WTC11 (cell line): ENCODE measurements at regions not wholly inside any gene's neighbourhood (a gene's known extent, or its start where the extent isn't known, plus 50 kb on each side); places are given as distances from the start of the nearest gene placed in this dataset.

Source experiments
- ATAC-seq: fragments of 200-7000 bp; cut with Tn5 transposase; 2 replicates; pipeline ENCODE4 v1.10.0; 2021; ENCODE audit warnings: mild to moderate bottlenecking, moderate library complexity
- CTCF ChIA-PET: fragments of 300-600 bp; sonication (Branson Sonifier 250); formaldehyde crosslinking; loops from one replicate; lab custom pipeline; 2021; ENCODE audit warnings: antibody characterized with exemption; lab: Charles Lee
- POLR2A ChIA-PET: fragments of 350-600 bp; sonication (Branson Sonifier 250); formaldehyde crosslinking; loops from one replicate; lab custom pipeline; 2021; ENCODE audit warnings: antibody characterized with exemption; lab: Charles Lee
- DNase-seq: peaks from one replicate; pipeline ENCODE4 v3.0.0; 2021; ENCODE audit warnings: low spot score
- H3K27ac Mint-ChIP-seq: 2 replicates; pipeline ENCODE4 v1.8.0; 2021; ENCODE audit warnings: mixed read lengths
- H3K27me3 Mint-ChIP-seq: 2 replicates; pipeline ENCODE4 v1.8.0; 2021; ENCODE audit warnings: low read depth, mild to moderate bottlenecking, moderate library complexity, mixed read lengths
- H3K36me3 Mint-ChIP-seq: 2 replicates; pipeline ENCODE4 v1.8.0; 2021; ENCODE audit warnings: mixed read lengths
- H3K4me1 Mint-ChIP-seq: 2 replicates; pipeline ENCODE4 v1.8.0; 2022; ENCODE audit warnings: mixed read lengths
- H3K4me3 Mint-ChIP-seq: 2 replicates; pipeline ENCODE4 v1.8.0; 2021; ENCODE audit warnings: mild to moderate bottlenecking, moderate library complexity, mixed read lengths
- H3K9me3 Mint-ChIP-seq: 2 replicates; pipeline ENCODE4 v1.8.0; 2021; ENCODE audit warnings: mixed read lengths
- CREB1 ChIP-seq: sonication (generic); formaldehyde crosslinking; IDR thresholded peaks from 2 replicates; pipeline ENCODE4 v1.8.0; 2023; ENCODE audit warnings: mild to moderate bottlenecking, missing genetic modification reagents
- ESRRA ChIP-seq: sonication (generic); formaldehyde crosslinking; IDR thresholded peaks from 2 replicates; pipeline ENCODE4 v1.8.1; 2022; ENCODE audit warnings: mild to moderate bottlenecking, missing genetic modification reagents, borderline replicate concordance
- FOXK1 ChIP-seq: sonication (generic); formaldehyde crosslinking; IDR thresholded peaks from 2 replicates; pipeline ENCODE4 v1.8.0; 2022; ENCODE audit warnings: mild to moderate bottlenecking, moderate library complexity, missing genetic modification reagents
- GTF2I ChIP-seq: fragments of 250-450 bp; sonication (Bioruptor Pico); conservative IDR thresholded peaks from 2 replicates; pipeline ENCODE4 v1.4.0; 2021; ENCODE audit warnings: mild to moderate bottlenecking
- NFATC4 ChIP-seq: fragments of 250-450 bp; sonication (Bioruptor Pico); IDR thresholded peaks from 2 replicates; pipeline ENCODE4 v1.9.0; 2021; ENCODE audit warnings: mild to moderate bottlenecking
- NFYB ChIP-seq: sonication (generic); formaldehyde crosslinking; conservative IDR thresholded peaks from 2 replicates; pipeline ENCODE4 v1.8.0; 2022; ENCODE audit warnings: low read depth, missing genetic modification reagents
- NR2C2 ChIP-seq: sonication (generic); formaldehyde crosslinking; IDR thresholded peaks from 2 replicates; pipeline ENCODE4 v1.8.0; 2022; ENCODE audit warnings: mild to moderate bottlenecking, missing genetic modification reagents
- TP53 ChIP-seq: sonication (generic); formaldehyde crosslinking; IDR thresholded peaks from 2 replicates; pipeline ENCODE4 v1.8.1; 2023; ENCODE audit warnings: mild to moderate bottlenecking, missing genetic modification reagents
- ZNF263 ChIP-seq: sonication (generic); formaldehyde crosslinking; IDR thresholded peaks from 2 replicates; pipeline ENCODE4 v1.8.1; 2022; ENCODE audit warnings: low read depth, mild to moderate bottlenecking, moderate library complexity, missing genetic modification reagents
- TF ChIP-seq, protein P1 (sequence below): sonication (generic); formaldehyde crosslinking; IDR thresholded peaks from 2 replicates; pipeline ENCODE4 v1.8.1; 2023; ENCODE audit warnings: mild to moderate bottlenecking, missing genetic modification reagents, borderline replicate concordance
- TF ChIP-seq, protein P2 (sequence below): sonication (generic); formaldehyde crosslinking; IDR thresholded peaks from 2 replicates; pipeline ENCODE4 v1.8.1; 2022; ENCODE audit warnings: mild to moderate bottlenecking, moderate library complexity, missing genetic modification reagents
- TF ChIP-seq, protein P3 (sequence below): sonication (generic); formaldehyde crosslinking; IDR thresholded peaks from 2 replicates; pipeline ENCODE4 v1.8.1; 2023; ENCODE audit warnings: mild to moderate bottlenecking, missing genetic modification reagents
- TF ChIP-seq, protein P4 (sequence below): sonication (generic); formaldehyde crosslinking; IDR thresholded peaks from 2 replicates; pipeline ENCODE4 v1.8.1; 2022; ENCODE audit warnings: low read depth, missing genetic modification reagents, borderline replicate concordance
- TF ChIP-seq, protein P5 (sequence below): sonication (generic); formaldehyde crosslinking; IDR thresholded peaks from 2 replicates; pipeline ENCODE4 v1.8.0; 2022; ENCODE audit warnings: mild to moderate bottlenecking, missing genetic modification reagents
- TF ChIP-seq, protein P6 (sequence below): sonication (generic); formaldehyde crosslinking; IDR thresholded peaks from 2 replicates; pipeline ENCODE4 v1.8.1; 2022; ENCODE audit warnings: low read depth, mild to moderate bottlenecking, moderate library complexity, missing genetic modification reagents, borderline replicate concordance

DNA sequence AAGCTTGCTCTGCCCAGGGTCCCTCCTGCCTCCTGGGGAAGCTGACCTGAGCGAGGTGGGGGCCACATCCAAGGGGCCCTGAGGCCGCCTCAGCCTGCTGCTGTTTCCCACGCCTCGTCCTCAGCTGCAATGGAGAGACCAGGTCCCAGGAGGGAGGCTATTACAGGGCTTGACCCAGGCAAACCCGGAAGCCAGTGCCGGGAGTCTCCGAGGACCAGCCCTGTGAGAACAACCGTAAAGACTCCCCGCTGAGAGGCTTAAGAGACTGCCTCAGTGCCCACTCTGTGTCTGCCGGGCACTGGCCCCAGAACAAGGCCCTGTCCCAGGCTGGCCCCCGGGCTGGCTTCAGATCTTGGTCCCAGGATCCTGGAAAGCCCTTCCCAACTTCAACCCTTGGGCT is 124.3 kb upstream of the FGF3 start (continued):
- TF ChIP-seq, protein P1, sequence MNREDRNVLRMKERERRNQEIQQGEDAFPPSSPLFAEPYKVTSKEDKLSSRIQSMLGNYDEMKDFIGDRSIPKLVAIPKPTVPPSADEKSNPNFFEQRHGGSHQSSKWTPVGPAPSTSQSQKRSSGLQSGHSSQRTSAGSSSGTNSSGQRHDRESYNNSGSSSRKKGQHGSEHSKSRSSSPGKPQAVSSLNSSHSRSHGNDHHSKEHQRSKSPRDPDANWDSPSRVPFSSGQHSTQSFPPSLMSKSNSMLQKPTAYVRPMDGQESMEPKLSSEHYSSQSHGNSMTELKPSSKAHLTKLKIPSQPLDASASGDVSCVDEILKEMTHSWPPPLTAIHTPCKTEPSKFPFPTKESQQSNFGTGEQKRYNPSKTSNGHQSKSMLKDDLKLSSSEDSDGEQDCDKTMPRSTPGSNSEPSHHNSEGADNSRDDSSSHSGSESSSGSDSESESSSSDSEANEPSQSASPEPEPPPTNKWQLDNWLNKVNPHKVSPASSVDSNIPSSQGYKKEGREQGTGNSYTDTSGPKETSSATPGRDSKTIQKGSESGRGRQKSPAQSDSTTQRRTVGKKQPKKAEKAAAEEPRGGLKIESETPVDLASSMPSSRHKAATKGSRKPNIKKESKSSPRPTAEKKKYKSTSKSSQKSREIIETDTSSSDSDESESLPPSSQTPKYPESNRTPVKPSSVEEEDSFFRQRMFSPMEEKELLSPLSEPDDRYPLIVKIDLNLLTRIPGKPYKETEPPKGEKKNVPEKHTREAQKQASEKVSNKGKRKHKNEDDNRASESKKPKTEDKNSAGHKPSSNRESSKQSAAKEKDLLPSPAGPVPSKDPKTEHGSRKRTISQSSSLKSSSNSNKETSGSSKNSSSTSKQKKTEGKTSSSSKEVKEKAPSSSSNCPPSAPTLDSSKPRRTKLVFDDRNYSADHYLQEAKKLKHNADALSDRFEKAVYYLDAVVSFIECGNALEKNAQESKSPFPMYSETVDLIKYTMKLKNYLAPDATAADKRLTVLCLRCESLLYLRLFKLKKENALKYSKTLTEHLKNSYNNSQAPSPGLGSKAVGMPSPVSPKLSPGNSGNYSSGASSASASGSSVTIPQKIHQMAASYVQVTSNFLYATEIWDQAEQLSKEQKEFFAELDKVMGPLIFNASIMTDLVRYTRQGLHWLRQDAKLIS (CRISPR knock-in tag): no peak
- TF ChIP-seq, protein P2, sequence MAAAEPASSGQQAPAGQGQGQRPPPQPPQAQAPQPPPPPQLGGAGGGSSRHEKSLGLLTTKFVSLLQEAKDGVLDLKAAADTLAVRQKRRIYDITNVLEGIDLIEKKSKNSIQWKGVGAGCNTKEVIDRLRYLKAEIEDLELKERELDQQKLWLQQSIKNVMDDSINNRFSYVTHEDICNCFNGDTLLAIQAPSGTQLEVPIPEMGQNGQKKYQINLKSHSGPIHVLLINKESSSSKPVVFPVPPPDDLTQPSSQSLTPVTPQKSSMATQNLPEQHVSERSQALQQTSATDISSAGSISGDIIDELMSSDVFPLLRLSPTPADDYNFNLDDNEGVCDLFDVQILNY: no peak
- TF ChIP-seq NFATC4 (CRISPR knock-in tag): no peak
- TF ChIP-seq, protein P3, sequence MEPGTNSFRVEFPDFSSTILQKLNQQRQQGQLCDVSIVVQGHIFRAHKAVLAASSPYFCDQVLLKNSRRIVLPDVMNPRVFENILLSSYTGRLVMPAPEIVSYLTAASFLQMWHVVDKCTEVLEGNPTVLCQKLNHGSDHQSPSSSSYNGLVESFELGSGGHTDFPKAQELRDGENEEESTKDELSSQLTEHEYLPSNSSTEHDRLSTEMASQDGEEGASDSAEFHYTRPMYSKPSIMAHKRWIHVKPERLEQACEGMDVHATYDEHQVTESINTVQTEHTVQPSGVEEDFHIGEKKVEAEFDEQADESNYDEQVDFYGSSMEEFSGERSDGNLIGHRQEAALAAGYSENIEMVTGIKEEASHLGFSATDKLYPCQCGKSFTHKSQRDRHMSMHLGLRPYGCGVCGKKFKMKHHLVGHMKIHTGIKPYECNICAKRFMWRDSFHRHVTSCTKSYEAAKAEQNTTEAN (CRISPR knock-in tag): no peak

DNA sequence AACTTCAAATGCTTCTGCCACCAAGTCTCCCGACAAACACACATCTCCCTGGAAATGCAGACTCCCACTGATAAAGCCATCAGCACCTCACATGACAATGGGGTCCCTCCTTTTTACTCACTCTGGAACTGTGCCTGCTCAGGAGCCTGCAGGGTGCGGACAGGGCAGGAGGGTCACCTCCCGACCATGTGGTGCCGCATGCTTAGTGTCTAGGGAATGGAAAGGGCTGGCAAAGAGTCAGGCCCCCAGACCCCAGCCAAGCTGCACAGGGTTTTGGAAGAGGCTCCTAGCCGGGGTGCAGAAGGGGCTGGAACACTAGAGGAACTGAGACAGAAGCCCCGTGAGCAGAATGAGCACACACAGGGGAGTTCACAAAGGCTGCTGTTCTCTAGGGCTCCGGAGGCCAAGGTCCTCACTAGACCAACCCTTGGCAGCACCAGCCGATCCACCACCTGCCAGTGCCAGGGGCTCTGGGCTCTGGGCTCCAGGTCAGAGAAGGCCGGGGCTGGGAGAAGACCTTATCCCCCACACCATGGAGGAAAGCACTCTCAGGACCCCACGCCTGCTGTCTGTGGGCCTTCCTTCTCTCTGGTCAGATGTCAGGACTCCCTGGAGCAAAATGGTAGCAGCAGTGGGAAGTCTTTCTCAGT is 125.1 kb upstream of the FGF3 start:
- ATAC-seq: no peak
- H3K4me1 Mint-ChIP-seq: peaks cover 13% of the 10 kb centered on the region
- TF ChIP-seq ESRRA (CRISPR knock-in tag) (no peak), TP53 (CRISPR knock-in tag) (no peak), GTF2I (CRISPR knock-in tag) (no peak), ZNF263 (CRISPR knock-in tag) (no peak)
- TF ChIP-seq, protein P4, sequence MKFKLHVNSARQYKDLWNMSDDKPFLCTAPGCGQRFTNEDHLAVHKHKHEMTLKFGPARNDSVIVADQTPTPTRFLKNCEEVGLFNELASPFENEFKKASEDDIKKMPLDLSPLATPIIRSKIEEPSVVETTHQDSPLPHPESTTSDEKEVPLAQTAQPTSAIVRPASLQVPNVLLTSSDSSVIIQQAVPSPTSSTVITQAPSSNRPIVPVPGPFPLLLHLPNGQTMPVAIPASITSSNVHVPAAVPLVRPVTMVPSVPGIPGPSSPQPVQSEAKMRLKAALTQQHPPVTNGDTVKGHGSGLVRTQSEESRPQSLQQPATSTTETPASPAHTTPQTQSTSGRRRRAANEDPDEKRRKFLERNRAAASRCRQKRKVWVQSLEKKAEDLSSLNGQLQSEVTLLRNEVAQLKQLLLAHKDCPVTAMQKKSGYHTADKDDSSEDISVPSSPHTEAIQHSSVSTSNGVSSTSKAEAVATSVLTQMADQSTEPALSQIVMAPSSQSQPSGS (CRISPR knock-in tag): no peak
- TF ChIP-seq, protein P5, sequence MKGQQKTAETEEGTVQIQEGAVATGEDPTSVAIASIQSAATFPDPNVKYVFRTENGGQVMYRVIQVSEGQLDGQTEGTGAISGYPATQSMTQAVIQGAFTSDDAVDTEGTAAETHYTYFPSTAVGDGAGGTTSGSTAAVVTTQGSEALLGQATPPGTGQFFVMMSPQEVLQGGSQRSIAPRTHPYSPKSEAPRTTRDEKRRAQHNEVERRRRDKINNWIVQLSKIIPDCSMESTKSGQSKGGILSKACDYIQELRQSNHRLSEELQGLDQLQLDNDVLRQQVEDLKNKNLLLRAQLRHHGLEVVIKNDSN: no peak
- TF ChIP-seq, protein P6, sequence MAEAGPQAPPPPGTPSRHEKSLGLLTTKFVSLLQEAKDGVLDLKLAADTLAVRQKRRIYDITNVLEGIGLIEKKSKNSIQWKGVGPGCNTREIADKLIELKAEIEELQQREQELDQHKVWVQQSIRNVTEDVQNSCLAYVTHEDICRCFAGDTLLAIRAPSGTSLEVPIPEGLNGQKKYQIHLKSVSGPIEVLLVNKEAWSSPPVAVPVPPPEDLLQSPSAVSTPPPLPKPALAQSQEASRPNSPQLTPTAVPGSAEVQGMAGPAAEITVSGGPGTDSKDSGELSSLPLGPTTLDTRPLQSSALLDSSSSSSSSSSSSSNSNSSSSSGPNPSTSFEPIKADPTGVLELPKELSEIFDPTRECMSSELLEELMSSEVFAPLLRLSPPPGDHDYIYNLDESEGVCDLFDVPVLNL (CRISPR knock-in tag): no peak
- TF ChIP-seq, all 79 proteins: peak for 0
- Mint-ChIP-seq H3K9me3 (no peaks in the 10 kb centered on the region), H3K27ac (no peak overlapping the region), H3K36me3 (no peaks in the 10 kb centered on the region), H3K4me3 (no peak overlapping the region), H3K27me3 (no peaks in the 10 kb centered on the region; the same call in 1 of the 2 replicates)
- no peak for DNase-seq
- ChIA-PET POLR2A (no interaction called here), CTCF (no interaction called here)

DNA sequence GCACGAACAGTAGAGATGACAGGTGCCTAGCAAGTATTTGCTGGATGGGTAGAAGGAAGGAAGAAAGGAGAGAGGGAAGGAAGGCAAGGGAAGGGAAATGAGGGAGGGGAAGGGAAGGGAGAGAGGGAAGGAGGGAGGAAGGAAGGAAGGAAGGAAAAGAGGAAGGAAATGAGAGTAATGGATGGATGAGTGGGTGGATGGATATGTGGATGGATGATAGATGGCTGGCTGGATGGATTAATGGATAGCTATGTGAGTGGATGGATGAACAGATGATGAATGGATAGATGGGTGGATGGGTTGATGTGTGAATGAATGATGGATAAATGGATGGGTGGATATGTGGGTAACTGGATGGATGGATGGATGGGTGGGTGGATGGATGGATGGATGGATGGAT is 125.9 kb upstream of the FGF3 start:
- POLR2A ChIA-PET: no interaction called here
- CTCF ChIA-PET: interaction anchor here (1.0 to 1.7 kb wide), 3 partner anchors 26 to 251 kb away, joined by 3 to 7 read pairs (median 7); no protein-coding TSS in a partner anchor

More for the DNA sequence above, 125.9 kb upstream of the FGF3 start:
- DNase-seq (no peak), ATAC-seq (no peak)
- no peaks in the 10 kb centered on the region for H3K9me3 Mint-ChIP-seq
- TF ChIP-seq NR2C2 (CRISPR knock-in tag) (no peak), CREB1 (CRISPR knock-in tag) (no peak), NFYB (CRISPR knock-in tag) (no peak), FOXK1 (CRISPR knock-in tag) (no peak)
- no peak overlapping the region for H3K27ac Mint-ChIP-seq
- H3K36me3 Mint-ChIP-seq: no peaks in the 10 kb centered on the region
- H3K27me3 Mint-ChIP-seq: no peaks in the 10 kb centered on the region; the same call in 1 of the 2 replicates
- H3K4me1 Mint-ChIP-seq: peaks cover 12% of the 10 kb centered on the region
- H3K4me3 Mint-ChIP-seq: no peak overlapping the region
